ENCODE measurements at regions not wholly inside any gene's neighbourhood (a gene's known extent, or its start where the extent isn't known, plus 50 kb on each side); places are given as distances from the start of the nearest gene placed in this dataset.

GRCh38 chr2:150378686-150379085 is 108.8 kb downstream of the RND3 start:
- TF ChIP-seq POLR2AphosphoS5 (IDR thresholded peaks at IDR 0.05; ENCODE audit: insufficient read depth, low read depth, low read length) (no peak), CTCF (IDR thresholded peaks at IDR 0.05; ENCODE audit: extremely low read depth in 1 of 2, insufficient read depth in 1 of 2, low read depth in 1 of 2, low read length in 2 of 2) (no peak), EZH2 (IDR thresholded peaks at IDR 0.05; ENCODE audit: borderline replicate concordance, low read depth, low read length, severe bottlenecking) (no peak), POLR2A (IDR thresholded peaks at IDR 0.05; ENCODE audit: low read depth, low read length) (no peak), MAX (IDR thresholded peaks at IDR 0.05; ENCODE audit: insufficient read depth, insufficient read length) (no peak), FOS (IDR thresholded peaks at IDR 0.05; ENCODE audit: borderline replicate concordance, insufficient read depth, low read length) (no peak), MYC (IDR thresholded peaks at IDR 0.05; ENCODE audit: low read depth, low read length) (no peak), GATA2 (IDR thresholded peaks at IDR 0.05; ENCODE audit: insufficient read depth, insufficient read length, low read depth, low read length) (no peak), JUN (IDR thresholded peaks at IDR 0.05; ENCODE audit: borderline replicate concordance, insufficient read depth, insufficient read length, low read depth) (no peak)
